SH-SY5Y (cell line): ENCODE measurements at regions not wholly inside any gene's neighbourhood (a gene's known extent, or its start where the extent isn't known, plus 50 kb on each side); places are given as distances from the start of the nearest gene placed in this dataset.

Experiments
- GATA2 ChIP-seq: IDR thresholded peaks from 2 replicates; pipeline ENCODE4 v1.6.1; 2011; ENCODE audit warnings: mild to moderate bottlenecking, low read depth, low read length
- GATA3 ChIP-seq: IDR thresholded peaks from 2 replicates; pipeline ENCODE4 v1.6.1; 2011; ENCODE audit warnings: low read depth, mild to moderate bottlenecking, low read length, moderate library complexity

- no peak for TF ChIP-seq GATA2
- TF ChIP-seq GATA3 = no peak
Measured at GRCh38 chr16:5635331-5635730, 537.7 kb upstream of the EEF2KMT start.
